ENCODE measurements at regions not wholly inside any gene's neighbourhood (a gene's known extent, or its start where the extent isn't known, plus 50 kb on each side); places are given as distances from the start of the nearest gene placed in this dataset.

DNA sequence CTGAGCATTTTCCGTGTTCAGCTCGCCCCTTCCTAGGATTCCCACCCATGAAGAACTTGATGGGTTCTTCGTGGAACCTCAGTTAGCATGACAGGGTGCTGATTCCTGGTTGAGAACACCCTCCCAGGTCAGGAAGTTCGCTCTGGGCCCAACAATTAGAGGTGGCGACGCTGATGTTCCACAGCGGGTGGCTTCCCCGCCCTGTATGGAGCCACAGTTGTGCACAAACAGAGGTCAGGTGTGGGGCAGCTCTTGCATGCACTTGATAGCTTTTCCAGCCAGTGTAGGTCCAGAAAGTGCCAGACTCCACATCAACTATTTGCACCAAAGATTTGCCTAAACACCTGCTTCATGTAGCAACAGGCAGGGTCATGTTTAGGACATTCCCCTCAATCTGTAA lies 788.2 kb downstream of the MED13L start:
- TF ChIP-seq POLR2A (IDR thresholded peaks at IDR 0.05; ENCODE audit: low read length) (no peak), GATA1 (IDR thresholded peaks at IDR 0.05; ENCODE audit: low read depth, low read length) (no peak)

Measured in erythroblast (primary cell).